Loucy (cell line): ENCODE measurements at regions not wholly inside any gene's neighbourhood (a gene's known extent, or its start where the extent isn't known, plus 50 kb on each side); places are given as distances from the start of the nearest gene placed in this dataset.

ENCODE experiments used
- CTCF ChIP-seq: fragments of 200-600 bp; sonication (generic); conservative IDR thresholded peaks from 2 replicates; pipeline ENCODE4 v1.5.1; 2014; ENCODE audit warnings: mild to moderate bottlenecking, antibody characterized with exemption, low read length
- EZH2phosphoT487 ChIP-seq: fragments of 200-600 bp; IDR thresholded peaks from 2 replicates; pipeline ENCODE4 v1.6.1; 2018; ENCODE audit warnings: antibody characterized with exemption, mild to moderate bottlenecking, moderate library complexity, borderline replicate concordance

- TF ChIP-seq CTCF (no peak), EZH2phosphoT487 (no peak)
Measured at GRCh38 chr4:188611143-188611542, 471.9 kb downstream of the TRIML1 start.
